Fibroblast of pulmonary artery (primary cell): ENCODE measurements at regions not wholly inside any gene's neighbourhood (a gene's known extent, or its start where the extent isn't known, plus 50 kb on each side); places are given as distances from the start of the nearest gene placed in this dataset.

Experiments used
- DNase-seq: peaks from one replicate; pipeline ENCODE4 v3.0.0-alpha.2; 2010; ENCODE audit warnings: low read depth
- H3K4me3 ChIP-seq: replicated peaks from 2 replicates; pipeline ENCODE4 v1.5.1; 2011; ENCODE audit warnings: low read depth, mild to moderate bottlenecking, control low read depth, low read length, moderate library complexity
- TF ChIP-seq, protein P1 (sequence below): IDR thresholded peaks from 2 replicates; pipeline ENCODE4 v1.5.1; 2011; ENCODE audit warnings: mild to moderate bottlenecking, control low read depth, low read length, inconsistent platforms; ENCODE audit errors: missing control alignments

DNA sequence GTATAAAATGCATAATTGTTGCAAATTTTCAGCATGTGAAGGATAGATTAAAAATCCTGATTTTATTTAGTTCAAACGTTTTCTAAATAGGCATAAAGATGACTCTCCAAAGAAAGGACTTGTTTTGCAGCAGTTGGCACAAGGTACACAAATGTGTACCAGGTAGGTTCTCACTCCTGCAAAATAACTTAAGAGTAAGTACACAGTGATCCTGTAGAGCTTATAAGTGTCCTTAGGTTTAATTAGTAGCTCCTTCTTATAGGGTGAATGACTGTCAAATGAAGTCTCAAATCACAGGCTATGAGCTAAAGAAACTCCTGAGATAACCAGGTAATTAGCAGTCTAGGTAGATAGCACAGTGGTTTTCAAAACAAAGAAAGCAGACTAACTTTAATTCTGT is 330.6 kb upstream of the MDGA2 start:
- no peak overlapping the region for H3K4me3 ChIP-seq
- DNase-seq = no peak
- TF ChIP-seq, protein P1, sequence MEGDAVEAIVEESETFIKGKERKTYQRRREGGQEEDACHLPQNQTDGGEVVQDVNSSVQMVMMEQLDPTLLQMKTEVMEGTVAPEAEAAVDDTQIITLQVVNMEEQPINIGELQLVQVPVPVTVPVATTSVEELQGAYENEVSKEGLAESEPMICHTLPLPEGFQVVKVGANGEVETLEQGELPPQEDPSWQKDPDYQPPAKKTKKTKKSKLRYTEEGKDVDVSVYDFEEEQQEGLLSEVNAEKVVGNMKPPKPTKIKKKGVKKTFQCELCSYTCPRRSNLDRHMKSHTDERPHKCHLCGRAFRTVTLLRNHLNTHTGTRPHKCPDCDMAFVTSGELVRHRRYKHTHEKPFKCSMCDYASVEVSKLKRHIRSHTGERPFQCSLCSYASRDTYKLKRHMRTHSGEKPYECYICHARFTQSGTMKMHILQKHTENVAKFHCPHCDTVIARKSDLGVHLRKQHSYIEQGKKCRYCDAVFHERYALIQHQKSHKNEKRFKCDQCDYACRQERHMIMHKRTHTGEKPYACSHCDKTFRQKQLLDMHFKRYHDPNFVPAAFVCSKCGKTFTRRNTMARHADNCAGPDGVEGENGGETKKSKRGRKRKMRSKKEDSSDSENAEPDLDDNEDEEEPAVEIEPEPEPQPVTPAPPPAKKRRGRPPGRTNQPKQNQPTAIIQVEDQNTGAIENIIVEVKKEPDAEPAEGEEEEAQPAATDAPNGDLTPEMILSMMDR = no peak

- TF ChIP-seq, protein P1 = no peak
- no peak for DNase-seq
- no peak overlapping the region for H3K4me3 ChIP-seq
These were observed 318.5 kb upstream of the MDGA2 start for GRCh38 chr14:47993883-47994282.

- DNase-seq = no peak
- H3K4me3 ChIP-seq = no peak overlapping the region
- TF ChIP-seq, protein P1 = no peak
These were observed 312.8 kb upstream of the MDGA2 start for GRCh38 chr14:47988175-47988574.

GRCh38 chr14:47978871-47979270 is 303.5 kb upstream of the MDGA2 start:
- TF ChIP-seq, protein P1 = no peak
- no peak for DNase-seq
- no peak overlapping the region for H3K4me3 ChIP-seq

DNA sequence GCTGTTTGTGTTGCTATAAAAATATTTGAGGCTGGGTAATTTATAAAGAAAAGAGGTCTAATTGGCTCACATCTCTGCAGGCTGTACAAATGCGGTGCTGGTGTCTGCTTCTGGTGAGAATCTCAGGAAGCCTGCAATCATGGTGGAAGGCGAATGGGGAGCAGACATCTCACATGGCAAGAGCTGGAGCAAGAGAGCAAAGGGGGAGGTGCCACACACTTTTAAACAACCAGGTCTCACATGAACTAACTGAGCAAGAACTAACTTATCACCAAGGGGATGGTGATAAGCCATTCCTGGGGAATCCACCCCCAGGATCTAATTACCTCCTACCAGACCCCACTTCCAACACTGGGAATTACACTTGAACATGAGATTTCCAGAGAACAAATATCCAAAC is 300.7 kb upstream of the MDGA2 start:
- no peak for DNase-seq
- TF ChIP-seq, protein P1 = no peak
- H3K4me3 ChIP-seq = no peak overlapping the region

GRCh38 chr14:47966076-47966810 is 290.8 kb upstream of the MDGA2 start:
- H3K4me3 ChIP-seq = no peak overlapping the region
- TF ChIP-seq, protein P1 = no peak
- DNase-seq = no peak

DNA sequence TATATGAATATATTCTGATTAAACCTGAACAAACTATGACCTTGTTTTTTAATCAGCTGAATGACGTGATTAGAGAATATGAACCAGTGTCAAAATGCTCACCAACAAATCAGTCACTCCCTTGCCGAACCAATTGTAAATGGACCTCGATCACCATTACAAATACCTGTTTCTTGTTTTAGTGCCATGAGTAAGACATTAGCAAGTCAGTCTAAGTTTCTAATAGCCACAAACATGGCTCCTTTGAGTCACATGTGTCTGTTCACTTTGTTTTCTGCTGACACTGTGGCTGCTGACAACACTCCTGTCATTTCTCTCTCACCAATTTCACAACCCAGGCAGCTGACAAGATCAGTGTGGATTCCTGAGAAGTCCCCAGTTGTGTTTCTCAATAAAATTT is 286.2 kb upstream of the MDGA2 start:
- H3K4me3 ChIP-seq = no peak overlapping the region
- no peak for DNase-seq
- TF ChIP-seq, protein P1 = no peak
